Mesothelial cell of epicardium (in vitro differentiated cells): ENCODE measurements at regions not wholly inside any gene's neighbourhood (a gene's known extent, or its start where the extent isn't known, plus 50 kb on each side); places are given as distances from the start of the nearest gene placed in this dataset.

Experiments
- DNase-seq, 2 experiments: peaks; one replicate each; pipeline ENCODE4 v3.0.0; 2021; ENCODE audit warnings: low spot score in 2 of 2; ENCODE audit not compliant: unreplicated experiment in 2 of 2
- H3K27ac Mint-ChIP-seq: 2 replicates; pipeline ENCODE4 v1.8.0; 2021; ENCODE audit warnings: mixed read lengths
- H3K27me3 Mint-ChIP-seq: 2 replicates; pipeline ENCODE4 v1.8.0; 2021; ENCODE audit warnings: low read depth, mixed read lengths
- H3K36me3 Mint-ChIP-seq: 2 replicates; pipeline ENCODE4 v1.8.0; 2021; ENCODE audit warnings: mixed read lengths
- H3K4me1 Mint-ChIP-seq: 2 replicates; pipeline ENCODE4 v1.8.0; 2021; ENCODE audit warnings: mixed read lengths
- H3K4me3 Mint-ChIP-seq: 2 replicates; pipeline ENCODE4 v1.8.0; 2021; ENCODE audit warnings: mild to moderate bottlenecking, moderate library complexity, mixed read lengths
- H3K9me3 Mint-ChIP-seq: 2 replicates; pipeline ENCODE4 v1.8.0; 2021; ENCODE audit warnings: mixed read lengths
- CTCF ChIP-seq: fragments of 200-600 bp; sonication (generic); IDR thresholded peaks from one replicate; pipeline ENCODE4 v1.5.0; 2021; ENCODE audit warnings: antibody characterized with exemption; ENCODE audit not compliant: unreplicated experiment

GRCh38 chr7:42478717-42479116 lies 241.7 kb upstream of the GLI3 start:
- H3K36me3 Mint-ChIP-seq, result no peaks in the 10 kb centered on the region
- H3K9me3 Mint-ChIP-seq, result peaks cover 8% of the 10 kb centered on the region
- peaks cover 21% of the 10 kb centered on the region for H3K4me1 Mint-ChIP-seq
- TF ChIP-seq CTCF, result no peak
- no peak overlapping the region for H3K4me3 Mint-ChIP-seq
- no peak overlapping the region for H3K27ac Mint-ChIP-seq
- peaks cover 1% of the 10 kb centered on the region for H3K27me3 Mint-ChIP-seq
- DNase-seq, result no peak

- no peak for DNase-seq
- Mint-ChIP-seq H3K4me1 (peaks cover 21% of the 10 kb centered on the region), H3K27me3 (peaks cover 1% of the 10 kb centered on the region), H3K27ac (no peak overlapping the region), H3K9me3 (peaks cover 18% of the 10 kb centered on the region), H3K4me3 (no peak overlapping the region), H3K36me3 (no peaks in the 10 kb centered on the region)
- no peak for TF ChIP-seq CTCF
Measured at GRCh38 chr7:42476255-42476654, 239.2 kb upstream of the GLI3 start.

DNA sequence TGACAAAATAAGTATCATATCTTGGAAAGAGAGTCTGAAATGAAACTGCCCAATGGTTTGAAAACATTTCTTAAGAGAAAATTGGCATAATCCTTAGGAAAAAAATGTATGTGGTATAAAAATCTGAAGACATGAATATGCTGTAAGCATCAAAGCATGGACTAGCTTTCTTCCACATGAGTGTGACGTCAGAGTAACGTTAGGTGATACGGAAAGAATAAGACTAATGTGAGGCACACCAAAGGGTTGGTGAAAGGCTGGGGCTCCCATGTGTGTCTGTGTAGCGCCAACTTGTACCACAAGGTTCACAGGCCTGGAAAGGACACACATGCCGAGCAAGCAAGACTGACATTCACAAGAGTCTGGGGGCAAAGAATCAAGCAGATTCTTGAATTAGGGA lies 238.1 kb upstream of the GLI3 start:
- Mint-ChIP-seq H3K36me3 (no peaks in the 10 kb centered on the region), H3K27ac (no peak overlapping the region), H3K9me3 (peaks cover 18% of the 10 kb centered on the region), H3K27me3 (peaks cover 1% of the 10 kb centered on the region), H3K4me3 (no peak overlapping the region), H3K4me1 (peaks cover 11% of the 10 kb centered on the region)
- no peak for TF ChIP-seq CTCF
- no peak for DNase-seq

DNA sequence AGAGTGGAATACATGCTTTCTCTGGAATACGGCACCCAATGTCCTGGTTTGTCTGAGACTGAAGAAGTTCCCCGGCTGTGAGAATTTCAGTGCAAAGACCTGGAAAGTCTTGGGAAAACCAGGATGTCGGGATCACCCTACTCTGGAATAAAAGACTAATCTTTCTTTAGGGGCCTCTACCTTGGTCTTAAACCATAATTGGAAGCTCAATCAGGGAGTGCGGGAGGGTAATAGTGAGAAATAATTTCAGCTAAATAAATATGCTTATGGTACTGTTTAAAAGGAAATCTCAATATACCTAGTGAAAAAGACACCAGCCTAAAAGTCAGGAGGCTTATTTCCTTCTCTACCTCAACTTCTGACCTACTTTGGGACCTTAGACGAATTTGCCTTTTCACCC lies 236.1 kb upstream of the GLI3 start:
- Mint-ChIP-seq H3K4me1 (no peaks in the 10 kb centered on the region), H3K36me3 (no peaks in the 10 kb centered on the region), H3K27me3 (peaks cover 1% of the 10 kb centered on the region), H3K4me3 (no peak overlapping the region), H3K27ac (no peak overlapping the region), H3K9me3 (peaks cover 18% of the 10 kb centered on the region)
- no peak for TF ChIP-seq CTCF
- DNase-seq, result no peak

GRCh38 chr7:42471573-42472174 lies 234.7 kb upstream of the GLI3 start:
- no peak for DNase-seq
- TF ChIP-seq CTCF, result no peak
- Mint-ChIP-seq H3K4me3 (no peak overlapping the region), H3K9me3 (peaks cover 11% of the 10 kb centered on the region), H3K36me3 (no peaks in the 10 kb centered on the region), H3K4me1 (no peaks in the 10 kb centered on the region), H3K27ac (no peak overlapping the region), H3K27me3 (no peaks in the 10 kb centered on the region)

DNA sequence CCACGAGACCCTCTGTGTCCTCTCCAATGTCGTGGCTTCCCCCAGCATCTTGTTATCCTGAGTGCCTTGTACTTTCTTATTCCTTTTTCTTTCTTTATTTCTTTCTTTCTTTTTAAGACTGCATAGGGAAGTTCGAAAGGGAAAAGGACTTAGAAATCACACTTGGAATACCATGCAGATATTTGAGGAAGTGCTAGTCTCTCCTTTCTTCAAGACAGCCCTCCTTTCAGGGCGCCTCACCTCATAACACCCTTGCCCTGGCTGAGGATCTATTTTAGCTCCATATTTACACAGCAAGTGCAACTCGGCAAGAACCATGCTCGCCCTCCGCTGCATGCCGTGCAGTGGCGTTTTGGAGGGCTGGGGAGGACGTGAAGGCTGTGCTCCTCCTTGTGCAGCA lies 232.3 kb upstream of the GLI3 start:
- Mint-ChIP-seq H3K27ac (no peak overlapping the region), H3K4me3 (no peak overlapping the region), H3K36me3 (no peaks in the 10 kb centered on the region), H3K27me3 (no peaks in the 10 kb centered on the region), H3K9me3 (peaks cover 13% of the 10 kb centered on the region), H3K4me1 (no peaks in the 10 kb centered on the region)
- TF ChIP-seq CTCF, result no peak
- no peak for DNase-seq
